HCT116 (cell line): ENCODE measurements at regions not wholly inside any gene's neighbourhood (a gene's known extent, or its start where the extent isn't known, plus 50 kb on each side); places are given as distances from the start of the nearest gene placed in this dataset.

Source experiments
- ATAC-seq: fragments of 200-7000 bp; cut with Tn5 transposase; 2 replicates; pipeline ENCODE4 v1.9.1; 2020; ENCODE audit warnings: mild to moderate bottlenecking, moderate library complexity
- BruUV-seq: library from RNA; stranded (reverse); fragments of 400-500 nt; replicated peaks from 2 replicates; lab custom pipeline; 2021; lab: Mats Ljungman, UMichigan
- CTCF ChIA-PET: fragments of 300-600 bp; sonication (Branson Sonifier 250); formaldehyde crosslinking; loops from one replicate; lab custom pipeline; 2021; ENCODE audit warnings: antibody characterized with exemption; lab: Charles Lee
- POLR2A ChIA-PET: fragments of 300-600, 350-600 bp; sonication (Branson Sonifier 250); formaldehyde crosslinking; loops from one replicate; lab custom pipeline; 2021; ENCODE audit warnings: antibody characterized with exemption; lab: Charles Lee
- RAD21 ChIA-PET, 2 experiments: fragments of 300-600 bp; sonication (Branson Sonifier 250); formaldehyde crosslinking; loops; one replicate each; lab custom pipeline; 2023; ENCODE audit warnings: low total read pairs in 2 of 2; ENCODE audit not compliant: uncharacterized antibody in 2 of 2, unreplicated experiment in 2 of 2, low non-redundant PET in 1 of 2; lab: Charles Lee
- DNase-seq: peaks from one replicate; pipeline ENCODE4 v3.0.0-alpha.2; 2010; ENCODE audit warnings: low read depth, low spot score
- H2AFZ ChIP-seq: fragments of 200-600 bp; shearing (Covaris generic), sonication (generic); 2 replicates; pipeline ENCODE4 v1.6.1; 2017; ENCODE audit warnings: low read depth, mixed run types, mixed read lengths, antibody characterized with exemption, low read length; ENCODE audit not compliant: poor library complexity, severe bottlenecking
- H3K27ac ChIP-seq: 2 replicates; pipeline ENCODE4 v1.5.1; 2012; ENCODE audit warnings: low read depth, low read length
- H3K27me3 ChIP-seq: fragments of 200-600 bp; sonication (generic); 2 replicates; pipeline ENCODE4 v1.6.1; 2016; ENCODE audit warnings: mixed run types, low read length, mixed read lengths; ENCODE audit not compliant: insufficient read depth
- H3K36me3 ChIP-seq, 2 experiments: fragments of 200-500 bp in 1 of 2; fragments of 200-600 bp in 1 of 2; sonication (Bioruptor generic) in 1 of 2; sonication (generic) in 1 of 2; 2 replicates each; pipeline versions ENCODE4 v1.5.1 to v1.6.1; 2014 to 2016; ENCODE audit warnings: low read length in 2 of 2, inconsistent platforms in 1 of 2, mixed read lengths in 1 of 2, mixed run types in 1 of 2; ENCODE audit not compliant: insufficient read depth in 2 of 2, control insufficient read depth in 1 of 2
- H3K4me1 ChIP-seq, 2 experiments: fragments of 200-600 bp in 1 of 2; sonication (generic) in 1 of 2; 2 replicates each; pipeline versions ENCODE4 v1.5.1 to v1.6.1; 2012 to 2017; ENCODE audit warnings: low read length in 2 of 2, inconsistent platforms in 1 of 2, mild to moderate bottlenecking in 1 of 2, mixed read lengths in 1 of 2, mixed run types in 1 of 2, moderate library complexity in 1 of 2; ENCODE audit not compliant: insufficient read depth in 2 of 2, control insufficient read depth in 1 of 2
- H3K4me2 ChIP-seq: fragments of 200-600 bp; sonication (generic); 2 replicates; pipeline ENCODE4 v1.6.1; 2017; ENCODE audit warnings: mixed run types, low read length, mixed read lengths
- H3K4me3 ChIP-seq, 2 experiments: fragments of 200-600 bp in 1 of 2; sonication (generic) in 1 of 2; replicated peaks in 1 of 2; 2 replicates each; pipeline ENCODE4 v1.5.1; 2011 to 2016; ENCODE audit warnings: low read length in 2 of 2, control low read depth in 1 of 2, low read depth in 1 of 2, mild to moderate bottlenecking in 1 of 2, mixed read lengths in 1 of 2, mixed run types in 1 of 2
- H3K79me2 ChIP-seq: fragments of 200-600 bp; sonication (generic); 2 replicates; pipeline ENCODE4 v1.6.1; 2017; ENCODE audit warnings: mild to moderate bottlenecking, mixed run types, low read length, moderate library complexity, mixed read lengths; ENCODE audit not compliant: insufficient read depth
- H3K9ac ChIP-seq: fragments of 200-600 bp; sonication (generic); 2 replicates; pipeline ENCODE4 v1.6.1; 2016; ENCODE audit warnings: low read length, mixed read lengths
- H3K9me2 ChIP-seq: fragments of 200-600 bp; sonication (generic), shearing (Covaris generic); 2 replicates; pipeline ENCODE4 v1.6.1; 2017; ENCODE audit warnings: mixed run types, mild to moderate bottlenecking, moderate library complexity; ENCODE audit not compliant: insufficient read depth
- H3K9me3 ChIP-seq, 2 experiments: fragments of 200-500 bp in 1 of 2; fragments of 200-600 bp in 1 of 2; sonication (Bioruptor generic) in 1 of 2; sonication (generic) in 1 of 2; 2 replicates each; pipeline ENCODE4 v1.6.1; 2014 to 2017; ENCODE audit warnings: low read length in 2 of 2, mixed read lengths in 2 of 2, inconsistent platforms in 1 of 2, low read depth in 1 of 2, mild to moderate bottlenecking in 1 of 2, mixed run types in 1 of 2, moderate library complexity in 1 of 2; ENCODE audit not compliant: control insufficient read depth in 1 of 2, insufficient read depth in 1 of 2
- H4K20me1 ChIP-seq: fragments of 200-600 bp; sonication (generic), shearing (Covaris generic); 2 replicates; pipeline ENCODE4 v1.6.1; 2017; ENCODE audit warnings: mixed run types, mild to moderate bottlenecking, moderate library complexity; ENCODE audit not compliant: insufficient read depth
- CBX3 ChIP-seq: IDR thresholded peaks from 2 replicates; pipeline ENCODE4 v1.6.1; 2012; ENCODE audit warnings: low read depth
- ELF1 ChIP-seq: IDR thresholded peaks from 2 replicates; pipeline ENCODE4 v1.6.1; 2012; ENCODE audit warnings: low read depth, borderline replicate concordance
- EZH2 ChIP-seq: fragments of 200-600 bp; sonication (generic); IDR thresholded peaks from 2 replicates; pipeline ENCODE4 v1.6.1; 2017; ENCODE audit warnings: antibody characterized with exemption, mixed run types
- EZH2phosphoT487 ChIP-seq: fragments of 200-600 bp; IDR thresholded peaks from 2 replicates; pipeline ENCODE4 v1.6.1; 2018; ENCODE audit warnings: antibody characterized with exemption, borderline replicate concordance
- FOSL1 ChIP-seq: IDR thresholded peaks from 2 replicates; pipeline ENCODE4 v1.6.1; 2012; ENCODE audit warnings: low read depth
- JUND ChIP-seq: IDR thresholded peaks from 2 replicates; pipeline ENCODE4 v1.6.1; 2012
- POLR2A ChIP-seq: IDR thresholded peaks from 2 replicates; pipeline ENCODE4 v1.7.0; 2011; ENCODE audit warnings: borderline replicate concordance; ENCODE audit not compliant: insufficient read depth, insufficient read length; ENCODE audit errors: extremely low read depth
- POLR2AphosphoS5 ChIP-seq: IDR thresholded peaks from 2 replicates; pipeline ENCODE4 v1.6.1; 2011; ENCODE audit warnings: mild to moderate bottlenecking, low read depth, low read length, moderate library complexity
- RAD21 ChIP-seq: IDR thresholded peaks from 2 replicates; pipeline ENCODE4 v1.6.1; 2012; ENCODE audit warnings: low read depth, mild to moderate bottlenecking
- SIN3A ChIP-seq: IDR thresholded peaks from 2 replicates; pipeline ENCODE4 v1.6.1; 2012; ENCODE audit warnings: low read depth
- SP1 ChIP-seq: IDR thresholded peaks from 2 replicates; pipeline ENCODE4 v1.6.1; 2012; ENCODE audit warnings: low read depth
- SRF ChIP-seq: IDR thresholded peaks from 2 replicates; pipeline ENCODE4 v1.6.1; 2012; ENCODE audit warnings: low read depth
- YY1 ChIP-seq: IDR thresholded peaks from 2 replicates; pipeline ENCODE4 v1.6.1; 2011; ENCODE audit warnings: low read length, low read depth, moderate library complexity, mild to moderate bottlenecking; ENCODE audit not compliant: insufficient replicate concordance; ENCODE audit errors: extremely low read depth
- ZNF274 ChIP-seq: fragments of 200-500 bp; sonication (Bioruptor generic); IDR thresholded peaks from 2 replicates; pipeline ENCODE4 v1.6.1; 2014; ENCODE audit warnings: mild to moderate bottlenecking, low read depth, low read length, inconsistent platforms
- intact Hi-C: fragments of 100-400 bp; cut with micrococcal nuclease; formaldehyde crosslinking; loops from 2 replicates; pipeline ENCODE4 v1.10.0; 2022
- TF ChIP-seq, protein P1 (sequence below), 3 experiments: fragments of 200-600 bp in 1 of 3; sonication (generic) in 1 of 3; IDR thresholded peaks in 2 of 3; conservative IDR thresholded peaks in 1 of 3; 2 replicates each; pipeline ENCODE4 v1.5.1; 2012 to 2017; ENCODE audit warnings: low read depth in 2 of 3, low read length in 2 of 3, antibody characterized with exemption in 1 of 3, borderline replicate concordance in 1 of 3, control low read depth in 1 of 3, mild to moderate bottlenecking in 1 of 3, mixed read lengths in 1 of 3, mixed run types in 1 of 3, moderate library complexity in 1 of 3; ENCODE audit not compliant: insufficient read depth in 1 of 3
- TF ChIP-seq, protein P2 (sequence below): IDR thresholded peaks from 2 replicates; pipeline ENCODE4 v1.6.1; 2012

- TF ChIP-seq YY1 = no peak
- no peak for TF ChIP-seq CBX3
These were observed 129.9 kb downstream of the TMEM30B start (continued) for GRCh38 chr14:61151251-61151650.

DNA sequence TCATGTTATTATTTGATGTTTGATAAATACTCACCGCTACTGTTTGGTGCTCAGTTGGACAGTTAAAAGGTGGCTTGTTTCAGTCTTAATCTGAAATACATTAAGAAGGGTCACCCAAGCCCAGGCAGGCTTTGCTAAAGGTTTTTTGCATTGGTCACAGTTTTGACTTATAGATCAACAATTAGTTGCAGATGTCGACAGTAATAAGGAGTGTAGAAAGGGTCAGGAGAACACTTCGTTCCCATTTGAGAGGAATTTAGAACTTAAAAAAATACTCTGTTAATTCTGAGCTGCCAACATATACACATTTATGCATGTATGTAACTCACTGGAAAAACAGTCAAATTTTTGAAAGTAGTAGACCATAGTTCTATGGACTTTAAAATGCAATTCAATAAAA lies 130.3 kb downstream of the TMEM30B start:
- H3K27me3 ChIP-seq = no peaks in the 10 kb centered on the region
- no TSS peak for BruUV-seq
- no peaks in the 10 kb centered on the region for H3K36me3 ChIP-seq
- TF ChIP-seq, protein P1, sequence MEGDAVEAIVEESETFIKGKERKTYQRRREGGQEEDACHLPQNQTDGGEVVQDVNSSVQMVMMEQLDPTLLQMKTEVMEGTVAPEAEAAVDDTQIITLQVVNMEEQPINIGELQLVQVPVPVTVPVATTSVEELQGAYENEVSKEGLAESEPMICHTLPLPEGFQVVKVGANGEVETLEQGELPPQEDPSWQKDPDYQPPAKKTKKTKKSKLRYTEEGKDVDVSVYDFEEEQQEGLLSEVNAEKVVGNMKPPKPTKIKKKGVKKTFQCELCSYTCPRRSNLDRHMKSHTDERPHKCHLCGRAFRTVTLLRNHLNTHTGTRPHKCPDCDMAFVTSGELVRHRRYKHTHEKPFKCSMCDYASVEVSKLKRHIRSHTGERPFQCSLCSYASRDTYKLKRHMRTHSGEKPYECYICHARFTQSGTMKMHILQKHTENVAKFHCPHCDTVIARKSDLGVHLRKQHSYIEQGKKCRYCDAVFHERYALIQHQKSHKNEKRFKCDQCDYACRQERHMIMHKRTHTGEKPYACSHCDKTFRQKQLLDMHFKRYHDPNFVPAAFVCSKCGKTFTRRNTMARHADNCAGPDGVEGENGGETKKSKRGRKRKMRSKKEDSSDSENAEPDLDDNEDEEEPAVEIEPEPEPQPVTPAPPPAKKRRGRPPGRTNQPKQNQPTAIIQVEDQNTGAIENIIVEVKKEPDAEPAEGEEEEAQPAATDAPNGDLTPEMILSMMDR (IDR thresholded peaks at IDR 0.05 in 2 of 3, conservative IDR thresholded peaks at IDR 0.05 in 1 of 3; ENCODE audit: borderline replicate concordance in 1 of 3, insufficient read depth in 1 of 3, low read depth in 2 of 3, low read length in 2 of 3) = no peak
- TF ChIP-seq ELF1 = no peak
- TF ChIP-seq, protein P2, sequence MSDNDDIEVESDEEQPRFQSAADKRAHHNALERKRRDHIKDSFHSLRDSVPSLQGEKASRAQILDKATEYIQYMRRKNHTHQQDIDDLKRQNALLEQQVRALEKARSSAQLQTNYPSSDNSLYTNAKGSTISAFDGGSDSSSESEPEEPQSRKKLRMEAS = no peak
- no peak for TF ChIP-seq FOSL1
- no peak for TF ChIP-seq RAD21
- TF ChIP-seq SRF = no peak
- TF ChIP-seq POLR2A = no peak
- no peak for TF ChIP-seq CBX3
- no peak for TF ChIP-seq ZNF274
- no peak for TF ChIP-seq SIN3A
- no peak for TF ChIP-seq EZH2phosphoT487
- no peak for TF ChIP-seq POLR2AphosphoS5
- TF ChIP-seq JUND = no peak
- no peak for TF ChIP-seq EZH2
- no peak for TF ChIP-seq SP1
- TF ChIP-seq, all 23 proteins: peak for 0
- Histone ChIP-seq H3K9me3 (no peaks in the 10 kb centered on the region), H4K20me1 (no peaks in the 10 kb centered on the region), H2AFZ (no peak overlapping the region), H3K79me2 (no peaks in the 10 kb centered on the region), H3K9me2 (no peaks in the 10 kb centered on the region), H3K4me3 (no peak overlapping the region), H3K27ac (no peak overlapping the region), H3K4me1 (peaks cover 22 to 44% of the 10 kb centered on the region in 2 experiments), H3K4me2 (no peak overlapping the region), H3K9ac (no peak overlapping the region)
- ChIA-PET RAD21 (no interaction called here), POLR2A (no interaction called here), CTCF (no interaction called here)
- ATAC-seq = no peak
- intact Hi-C loops = no loop called here
- DNase-seq = no peak
